ENCODE measurements at regions not wholly inside any gene's neighbourhood (a gene's known extent, or its start where the extent isn't known, plus 50 kb on each side); places are given as distances from the start of the nearest gene placed in this dataset.

DNA sequence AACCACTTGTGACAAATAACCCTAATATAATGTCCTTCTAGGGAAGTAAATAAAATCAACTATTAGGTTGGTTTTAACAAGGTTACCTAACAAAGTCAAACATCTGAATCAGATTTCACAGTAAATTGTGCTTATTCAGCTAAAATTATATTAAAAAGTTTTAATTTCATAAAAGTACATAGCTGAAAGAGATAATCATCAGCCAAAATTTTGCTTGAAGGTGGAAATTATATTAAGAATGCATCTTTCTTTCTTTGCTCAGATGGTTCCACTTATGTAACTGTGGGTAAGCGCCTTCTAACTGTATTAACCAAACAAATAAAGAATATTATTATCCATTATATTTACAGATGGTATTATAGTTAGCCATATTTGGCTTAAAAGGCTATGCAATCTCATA lies 2840.3 kb upstream of the PCDH20 start:
- Histone ChIP-seq H3K36me3 (ENCODE audit: insufficient read depth) (no peaks in the 10 kb centered on the region), H3K4me1 (ENCODE audit: insufficient read depth) (no peaks in the 10 kb centered on the region), H3K4me3 (ENCODE audit: low read depth, low read length) (no peak overlapping the region), H3K27ac (ENCODE audit: low read depth) (no peak overlapping the region)
- no peak for DNase-seq (ENCODE audit: extremely low spot score)
- WGBS = 58% methylated on average over 1 of the region's 1 CpG

- Histone ChIP-seq H3K4me1 (ENCODE audit: insufficient read depth) (no peaks in the 10 kb centered on the region), H3K36me3 (ENCODE audit: insufficient read depth) (no peaks in the 10 kb centered on the region), H3K27ac (ENCODE audit: low read depth) (no peak overlapping the region), H3K4me3 (ENCODE audit: low read depth, low read length) (no peak overlapping the region)
- DNase-seq (ENCODE audit: extremely low spot score) = no peak
Measured at GRCh38 chr13:64248371-64249065, 2832.9 kb upstream of the PCDH20 start.

DNA sequence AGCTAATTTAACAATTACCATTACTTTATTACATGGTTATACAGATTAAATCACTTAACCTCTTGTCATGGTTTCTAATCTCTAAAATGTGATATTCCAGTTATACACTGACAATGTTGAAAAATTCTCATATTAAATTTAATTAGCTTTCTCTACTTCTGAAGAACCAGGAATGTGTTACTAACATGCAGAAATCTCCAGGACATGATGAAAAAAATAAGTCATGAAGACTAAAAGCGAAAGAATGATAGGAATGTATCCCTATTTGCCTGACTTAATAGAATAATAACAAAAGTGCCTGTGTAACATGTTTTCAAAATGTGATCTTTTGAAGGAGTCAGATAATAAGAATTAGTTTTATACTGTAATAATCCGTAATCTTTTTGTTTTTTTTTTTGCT lies 2823.7 kb upstream of the PCDH20 start:
- no peaks in the 10 kb centered on the region for H3K36me3 ChIP-seq (ENCODE audit: insufficient read depth)

GRCh38 chr13:64234255-64234654 lies 2818.6 kb upstream of the PCDH20 start:
- WGBS = 95% methylated on average over 4 of the region's 4 CpGs
- no peak for DNase-seq (ENCODE audit: extremely low spot score)
- Histone ChIP-seq H3K4me3 (ENCODE audit: low read depth, low read length) (no peak overlapping the region), H3K27ac (ENCODE audit: low read depth) (no peak overlapping the region), H3K36me3 (ENCODE audit: insufficient read depth) (no peaks in the 10 kb centered on the region), H3K4me1 (ENCODE audit: insufficient read depth) (no peaks in the 10 kb centered on the region)

More for the DNA sequence above, 2823.7 kb upstream of the PCDH20 start:
- no peak overlapping the region for H3K4me3 ChIP-seq (ENCODE audit: low read depth, low read length)
- DNase-seq (ENCODE audit: extremely low spot score) = no peak
- H3K27ac ChIP-seq (ENCODE audit: low read depth) = no peak overlapping the region
- 47% methylated on average over 2 of the region's 2 CpGs for WGBS
- no peaks in the 10 kb centered on the region for H3K4me1 ChIP-seq (ENCODE audit: insufficient read depth)

- 96% methylated on average over 3 of the region's 3 CpGs for WGBS
- no peak for DNase-seq (ENCODE audit: extremely low spot score)
Measured at GRCh38 chr13:64223016-64223415, 2807.4 kb upstream of the PCDH20 start.

DNA sequence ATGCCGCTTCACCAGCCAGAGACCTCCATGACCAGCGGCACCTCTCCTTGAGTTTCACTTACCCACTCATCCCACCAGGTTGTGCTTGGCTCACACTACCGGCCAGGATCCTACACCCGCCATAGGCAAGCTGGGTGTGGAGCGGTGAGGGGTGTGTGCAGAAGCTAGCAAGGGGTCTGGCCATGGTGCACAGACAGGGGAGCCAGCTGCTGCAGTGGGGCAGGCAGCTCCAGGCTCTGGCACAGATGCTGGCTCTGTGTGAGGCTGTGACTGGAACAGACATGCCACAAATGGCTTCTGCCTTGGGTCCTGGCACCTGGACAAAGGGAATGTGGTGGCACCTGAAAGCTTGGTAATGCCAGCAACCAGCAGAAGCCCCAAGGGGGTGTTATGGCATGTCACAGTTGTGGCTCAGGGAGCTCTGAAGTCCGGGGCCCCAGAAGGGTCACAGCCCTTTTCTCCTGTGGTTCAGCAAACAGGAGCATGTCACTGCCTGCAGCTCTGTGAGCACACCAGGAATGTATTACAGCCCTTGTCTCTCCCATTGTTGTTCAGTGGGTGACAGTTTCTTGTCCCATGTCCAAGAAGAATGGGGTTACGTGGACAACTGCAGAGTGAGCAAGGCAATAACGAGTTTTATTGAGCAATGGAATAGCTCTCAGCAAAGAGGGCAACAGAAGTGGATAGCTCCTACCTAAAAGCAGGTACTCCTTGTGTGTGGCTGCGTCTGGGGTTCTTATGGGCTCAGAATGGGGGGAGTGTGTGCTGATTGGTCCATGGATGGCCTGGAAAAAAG lies 2791.0 kb upstream of the PCDH20 start:
- DNase-seq (ENCODE audit: extremely low spot score) = no peak
- Histone ChIP-seq H3K36me3 (ENCODE audit: insufficient read depth) (no peaks in the 10 kb centered on the region), H3K27ac (ENCODE audit: low read depth) (no peak overlapping the region), H3K4me3 (ENCODE audit: low read depth, low read length) (no peak overlapping the region), H3K4me1 (ENCODE audit: insufficient read depth) (no peaks in the 10 kb centered on the region)
- WGBS = 92% methylated on average over 9 of the region's 9 CpGs

More at GRCh38 chr13:64223016-64223415, 2807.4 kb upstream of the PCDH20 start:
- no peak overlapping the region for H3K4me3 ChIP-seq (ENCODE audit: low read depth, low read length)
- no peaks in the 10 kb centered on the region for H3K36me3 ChIP-seq (ENCODE audit: insufficient read depth)
- no peaks in the 10 kb centered on the region for H3K4me1 ChIP-seq (ENCODE audit: insufficient read depth)
- H3K27ac ChIP-seq (ENCODE audit: low read depth) = no peak overlapping the region

- H3K27ac ChIP-seq (ENCODE audit: low read depth) = no peak overlapping the region
- no peak overlapping the region for H3K4me3 ChIP-seq (ENCODE audit: low read depth, low read length)
- H3K36me3 ChIP-seq (ENCODE audit: insufficient read depth) = no peaks in the 10 kb centered on the region
- WGBS = 52% methylated on average over 1 of the region's 1 CpG
- DNase-seq (ENCODE audit: extremely low spot score) = no peak
- no peaks in the 10 kb centered on the region for H3K4me1 ChIP-seq (ENCODE audit: insufficient read depth)
Measured at GRCh38 chr13:64202517-64202916, 2786.9 kb upstream of the PCDH20 start.

DNA sequence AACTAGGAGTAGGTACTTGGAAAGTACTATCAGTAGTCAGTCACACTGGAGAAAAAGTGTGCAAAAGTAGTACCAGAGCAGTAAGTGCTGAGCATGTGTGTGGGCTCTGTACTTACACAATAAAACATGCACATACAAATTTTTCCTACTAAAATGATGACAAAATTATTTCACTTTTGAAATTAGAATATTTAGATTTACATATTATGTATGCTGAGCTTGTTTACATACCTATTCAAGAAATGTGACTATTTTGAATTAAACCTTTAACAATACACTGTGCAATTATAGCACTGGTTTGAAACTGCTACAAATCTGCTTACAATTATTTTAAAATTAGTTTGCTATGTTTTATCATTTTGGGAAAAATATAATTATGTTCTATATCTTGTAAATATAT lies 2781.6 kb upstream of the PCDH20 start:
- no peak overlapping the region for H3K27ac ChIP-seq (ENCODE audit: low read depth)

GRCh38 chr13:64186503-64187250 lies 2771.0 kb upstream of the PCDH20 start:
- Histone ChIP-seq H3K36me3 (ENCODE audit: insufficient read depth) (no peaks in the 10 kb centered on the region), H3K4me3 (ENCODE audit: low read depth, low read length) (no peak overlapping the region), H3K4me1 (ENCODE audit: insufficient read depth) (no peaks in the 10 kb centered on the region), H3K27ac (ENCODE audit: low read depth) (no peak overlapping the region)
- no peak for DNase-seq (ENCODE audit: extremely low spot score)
- 50% methylated on average over 2 of the region's 2 CpGs for WGBS

More for the DNA sequence above, 2781.6 kb upstream of the PCDH20 start:
- H3K4me1 ChIP-seq (ENCODE audit: insufficient read depth) = no peaks in the 10 kb centered on the region
- H3K36me3 ChIP-seq (ENCODE audit: insufficient read depth) = no peaks in the 10 kb centered on the region
- no peak for DNase-seq (ENCODE audit: extremely low spot score)
- H3K4me3 ChIP-seq (ENCODE audit: low read depth, low read length) = no peak overlapping the region

DNA sequence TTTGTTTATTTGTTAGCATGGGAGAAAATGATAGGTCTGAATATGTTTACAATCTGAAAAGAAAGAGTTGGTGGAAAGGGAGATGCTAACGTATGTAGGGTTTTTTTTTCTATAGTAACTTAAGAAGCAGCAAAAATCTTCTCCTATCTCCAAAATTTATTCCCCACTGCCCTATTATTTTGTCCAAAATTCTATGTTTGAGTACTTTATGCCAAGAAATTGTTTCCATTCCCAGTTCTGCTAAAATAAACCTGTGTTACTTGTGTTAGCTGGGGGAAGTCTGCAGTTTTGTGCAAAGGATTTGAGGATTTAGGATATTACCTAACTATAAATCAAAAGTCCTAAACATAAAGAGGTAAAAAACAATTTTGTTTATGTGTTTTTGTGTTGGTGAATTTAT lies 2770.4 kb upstream of the PCDH20 start:
- no peak for DNase-seq (ENCODE audit: extremely low spot score)
- Histone ChIP-seq H3K4me3 (ENCODE audit: low read depth, low read length) (no peak overlapping the region), H3K27ac (ENCODE audit: low read depth) (no peak overlapping the region), H3K4me1 (ENCODE audit: insufficient read depth) (no peaks in the 10 kb centered on the region), H3K36me3 (ENCODE audit: insufficient read depth) (no peaks in the 10 kb centered on the region)
- 55% methylated on average over 1 of the region's 1 CpG for WGBS

DNA sequence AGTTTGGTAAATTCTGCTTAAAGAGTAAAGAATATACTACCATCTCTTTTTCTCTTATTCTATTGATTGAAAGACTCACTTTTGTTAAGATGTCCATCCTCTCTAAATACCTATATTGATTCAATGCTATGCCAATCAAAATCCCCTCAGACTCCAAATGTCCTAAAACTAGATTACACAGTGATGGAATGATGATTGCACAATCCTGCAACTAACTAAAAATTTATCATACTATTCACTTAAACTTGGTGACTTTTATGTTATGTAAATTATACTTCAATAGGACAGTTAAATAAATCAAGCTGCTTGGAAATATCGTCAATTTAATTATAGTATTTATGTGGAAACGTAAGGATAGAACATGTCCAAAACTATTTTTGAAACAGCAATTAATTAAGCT lies 2765.1 kb upstream of the PCDH20 start:
- no peaks in the 10 kb centered on the region for H3K36me3 ChIP-seq (ENCODE audit: insufficient read depth)
- no peak overlapping the region for H3K4me3 ChIP-seq (ENCODE audit: low read depth, low read length)
- H3K4me1 ChIP-seq (ENCODE audit: insufficient read depth) = no peaks in the 10 kb centered on the region
- H3K27ac ChIP-seq (ENCODE audit: low read depth) = no peak overlapping the region
- 92% methylated on average over 2 of the region's 2 CpGs for WGBS
- DNase-seq (ENCODE audit: extremely low spot score) = no peak

GRCh38 chr13:64165826-64166225 lies 2750.2 kb upstream of the PCDH20 start:
- no peak overlapping the region for H3K4me3 ChIP-seq (ENCODE audit: low read depth, low read length)
- WGBS = 61% methylated on average over 1 of the region's 1 CpG
- H3K27ac ChIP-seq (ENCODE audit: low read depth) = no peak overlapping the region
- no peaks in the 10 kb centered on the region for H3K4me1 ChIP-seq (ENCODE audit: insufficient read depth)
- no peaks in the 10 kb centered on the region for H3K36me3 ChIP-seq (ENCODE audit: insufficient read depth)
- DNase-seq (ENCODE audit: extremely low spot score) = no peak

DNA sequence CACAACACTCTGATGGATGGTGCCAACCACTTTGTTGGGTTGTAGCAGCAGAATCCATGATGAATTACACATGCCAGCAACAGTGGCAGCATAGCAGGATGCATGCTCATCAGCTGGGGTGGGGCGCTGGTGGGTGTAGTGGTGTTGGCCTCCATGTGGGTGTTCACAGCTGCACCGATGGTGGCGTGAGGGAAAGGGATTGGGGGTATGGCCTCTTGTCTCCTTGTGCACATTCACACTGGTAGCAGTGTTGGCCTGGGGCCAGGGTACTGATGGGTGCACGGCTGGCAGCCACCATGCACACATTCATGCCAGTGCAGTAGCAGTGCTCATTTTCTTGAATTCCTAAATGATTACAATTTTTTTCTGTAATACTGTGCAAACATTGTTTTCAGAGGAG lies 2748.8 kb upstream of the PCDH20 start:
- DNase-seq (ENCODE audit: extremely low spot score) = no peak
- H3K36me3 ChIP-seq (ENCODE audit: insufficient read depth) = no peaks in the 10 kb centered on the region
- 87% methylated on average over 4 of the region's 4 CpGs for WGBS
- no peak overlapping the region for H3K27ac ChIP-seq (ENCODE audit: low read depth)
- no peaks in the 10 kb centered on the region for H3K4me1 ChIP-seq (ENCODE audit: insufficient read depth)
- no peak overlapping the region for H3K4me3 ChIP-seq (ENCODE audit: low read depth, low read length)

- Histone ChIP-seq H3K4me3 (ENCODE audit: low read depth, low read length) (no peak overlapping the region), H3K4me1 (ENCODE audit: insufficient read depth) (no peaks in the 10 kb centered on the region), H3K36me3 (ENCODE audit: insufficient read depth) (no peaks in the 10 kb centered on the region), H3K27ac (ENCODE audit: low read depth) (no peak overlapping the region)
- DNase-seq (ENCODE audit: extremely low spot score) = no peak
Measured at GRCh38 chr13:64160479-64160878, 2744.8 kb upstream of the PCDH20 start.
